Fibroblast of lung (primary cell): ENCODE measurements at regions not wholly inside any gene's neighbourhood (a gene's known extent, or its start where the extent isn't known, plus 50 kb on each side); places are given as distances from the start of the nearest gene placed in this dataset.

Experiments
- DNase-seq, 2 donors: peaks; one replicate each; pipeline versions ENCODE4 v3.0.0 to v3.0.0-alpha.2; 2010; ENCODE audit warnings: low read depth in 2 of 2
- H2AFZ ChIP-seq: 2 replicates; pipeline ENCODE4 v1.5.1; 2012; ENCODE audit warnings: low read length, control low read depth, inconsistent platforms
- H3K27ac ChIP-seq: 2 replicates; pipeline ENCODE4 v1.5.1; 2011; ENCODE audit warnings: low read length, control low read depth; ENCODE audit not compliant: insufficient read depth
- H3K27me3 ChIP-seq: 2 replicates; pipeline ENCODE4 v1.5.1; 2011; ENCODE audit warnings: mild to moderate bottlenecking, low read length; ENCODE audit not compliant: control insufficient read depth, insufficient read depth
- H3K36me3 ChIP-seq: 2 replicates; pipeline ENCODE4 v1.5.1; 2011; ENCODE audit warnings: low read length; ENCODE audit not compliant: control insufficient read depth, insufficient read depth
- H3K4me1 ChIP-seq: 2 replicates; pipeline ENCODE4 v1.5.1; 2011; ENCODE audit warnings: low read length; ENCODE audit not compliant: control insufficient read depth, insufficient read depth; ENCODE audit errors: extremely low read depth
- H3K4me2 ChIP-seq: 2 replicates; pipeline ENCODE4 v1.5.1; 2011; ENCODE audit warnings: low read length, control low read depth; ENCODE audit not compliant: insufficient read depth; ENCODE audit errors: extremely low read depth
- H3K4me3 ChIP-seq, 4 experiments: fragments of 200-600 bp in 1 of 4; sonication (generic) in 1 of 4; replicated peaks in 1 of 4; 2 replicates each; pipeline ENCODE4 v1.5.1; 2011 to 2016; ENCODE audit warnings: low read length in 4 of 4, low read depth in 3 of 4, mild to moderate bottlenecking in 3 of 4, control low read depth in 2 of 4, inconsistent platforms in 1 of 4, mixed read lengths in 1 of 4; ENCODE audit not compliant: insufficient read depth in 1 of 4; ENCODE audit errors: control extremely low read depth in 1 of 4
- H3K79me2 ChIP-seq: 2 replicates; pipeline ENCODE4 v1.5.1; 2012; ENCODE audit warnings: mild to moderate bottlenecking, low read length, inconsistent platforms; ENCODE audit not compliant: control insufficient read depth, insufficient read depth
- H3K9ac ChIP-seq: 2 replicates; pipeline ENCODE4 v1.5.1; 2011; ENCODE audit warnings: mild to moderate bottlenecking, low read length, control low read depth; ENCODE audit not compliant: insufficient read depth
- H3K9me3 ChIP-seq: 2 replicates; pipeline ENCODE4 v1.5.1; 2012; ENCODE audit warnings: low read depth, low read length; ENCODE audit not compliant: control insufficient read depth, insufficient read depth
- H4K20me1 ChIP-seq: 2 replicates; pipeline ENCODE4 v1.5.1; 2011; ENCODE audit warnings: low read length; ENCODE audit not compliant: control insufficient read depth, insufficient read depth; ENCODE audit errors: extremely low read depth
- EZH2 ChIP-seq: IDR thresholded peaks from 2 replicates; pipeline ENCODE4 v1.5.1; 2012; ENCODE audit warnings: low read length, control low read depth, mild to moderate bottlenecking; ENCODE audit errors: missing control alignments
- TF ChIP-seq, protein P1 (sequence below), 2 donors: IDR thresholded peaks in 1 of 2; conservative IDR thresholded peaks in 1 of 2; 1 replicate in 1 of 2; 2 replicates in 1 of 2; pipeline ENCODE4 v1.5.1; 2011 to 2012; ENCODE audit warnings: low read length in 2 of 2, control low read depth in 1 of 2, inconsistent platforms in 1 of 2, low read depth in 1 of 2, mild to moderate bottlenecking in 1 of 2

DNA sequence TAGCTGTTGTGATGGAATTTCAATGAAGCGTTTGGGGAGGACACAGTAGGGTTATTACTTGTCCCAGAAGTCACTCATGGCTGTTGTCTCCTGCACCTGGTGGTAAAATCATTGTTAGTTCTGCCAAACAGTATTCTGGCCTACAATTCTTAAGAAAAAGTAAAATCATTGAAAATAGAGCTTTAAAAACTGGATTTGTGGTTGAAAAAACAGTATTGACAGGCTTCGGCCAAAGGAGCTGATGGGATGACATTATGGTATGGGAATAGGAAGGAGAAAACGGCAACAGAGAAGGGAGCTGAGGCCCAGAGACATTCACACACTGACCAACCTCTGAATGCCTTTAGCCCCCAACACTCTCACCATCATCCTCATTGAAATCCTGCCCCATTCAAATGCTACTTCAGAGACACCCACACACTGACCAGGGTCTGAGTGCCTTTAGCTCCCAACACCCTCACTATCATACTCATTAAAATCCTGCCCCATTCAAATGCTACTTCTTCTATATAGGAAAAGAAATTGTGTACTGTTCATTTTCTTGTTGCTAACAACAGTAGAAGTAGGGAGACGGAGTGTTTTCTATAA is 114.1 kb upstream of the OSR1 start:
- DNase-seq, result no peak
- Histone ChIP-seq H3K4me3 (no peak overlapping the region), H3K36me3 (no peaks in the 10 kb centered on the region), H3K4me2 (no peak overlapping the region), H4K20me1 (no peaks in the 10 kb centered on the region), H3K4me1 (no peaks in the 10 kb centered on the region), H3K9ac (no peak overlapping the region), H3K27ac (no peak overlapping the region), H3K79me2 (no peaks in the 10 kb centered on the region), H2AFZ (no peak overlapping the region), H3K9me3 (no peaks in the 10 kb centered on the region), H3K27me3 (no peaks in the 10 kb centered on the region)
- TF ChIP-seq EZH2, result no peak
- TF ChIP-seq, protein P1, sequence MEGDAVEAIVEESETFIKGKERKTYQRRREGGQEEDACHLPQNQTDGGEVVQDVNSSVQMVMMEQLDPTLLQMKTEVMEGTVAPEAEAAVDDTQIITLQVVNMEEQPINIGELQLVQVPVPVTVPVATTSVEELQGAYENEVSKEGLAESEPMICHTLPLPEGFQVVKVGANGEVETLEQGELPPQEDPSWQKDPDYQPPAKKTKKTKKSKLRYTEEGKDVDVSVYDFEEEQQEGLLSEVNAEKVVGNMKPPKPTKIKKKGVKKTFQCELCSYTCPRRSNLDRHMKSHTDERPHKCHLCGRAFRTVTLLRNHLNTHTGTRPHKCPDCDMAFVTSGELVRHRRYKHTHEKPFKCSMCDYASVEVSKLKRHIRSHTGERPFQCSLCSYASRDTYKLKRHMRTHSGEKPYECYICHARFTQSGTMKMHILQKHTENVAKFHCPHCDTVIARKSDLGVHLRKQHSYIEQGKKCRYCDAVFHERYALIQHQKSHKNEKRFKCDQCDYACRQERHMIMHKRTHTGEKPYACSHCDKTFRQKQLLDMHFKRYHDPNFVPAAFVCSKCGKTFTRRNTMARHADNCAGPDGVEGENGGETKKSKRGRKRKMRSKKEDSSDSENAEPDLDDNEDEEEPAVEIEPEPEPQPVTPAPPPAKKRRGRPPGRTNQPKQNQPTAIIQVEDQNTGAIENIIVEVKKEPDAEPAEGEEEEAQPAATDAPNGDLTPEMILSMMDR (conservative IDR thresholded peaks at IDR 0.05 in 1 of 2, IDR thresholded peaks at IDR 0.05 in 1 of 2; ENCODE audit: low read depth in 1 of 2, low read length in 2 of 2), result no peak

DNA sequence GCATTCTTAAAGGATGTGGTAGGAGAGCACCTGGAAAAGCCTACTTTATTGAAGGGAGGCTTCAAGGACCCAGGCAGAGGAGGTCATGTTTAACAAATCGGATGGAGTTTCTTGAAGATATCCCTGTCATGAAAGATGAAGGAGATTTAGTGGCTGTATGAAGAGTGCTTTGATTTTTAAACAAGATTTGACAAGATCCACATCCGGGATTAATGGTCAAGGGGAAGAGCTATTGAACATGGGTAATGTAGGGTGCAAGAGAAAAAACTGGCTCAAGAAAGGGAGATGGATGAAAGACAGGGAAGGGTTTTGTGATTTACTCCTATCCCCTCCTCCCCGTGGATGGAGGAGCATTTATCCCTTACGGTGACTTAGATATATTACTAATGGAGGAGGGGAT is 113.1 kb upstream of the OSR1 start:
- H4K20me1 ChIP-seq, result no peaks in the 10 kb centered on the region
- H3K4me1 ChIP-seq, result no peaks in the 10 kb centered on the region
- H2AFZ ChIP-seq, result no peak overlapping the region
- no peak overlapping the region for H3K9ac ChIP-seq
- H3K79me2 ChIP-seq, result no peaks in the 10 kb centered on the region
- H3K4me2 ChIP-seq, result no peak overlapping the region
- H3K27ac ChIP-seq, result no peak overlapping the region
- H3K9me3 ChIP-seq, result no peaks in the 10 kb centered on the region
- TF ChIP-seq, protein P1 (conservative IDR thresholded peaks at IDR 0.05 in 1 of 2, IDR thresholded peaks at IDR 0.05 in 1 of 2; ENCODE audit: low read depth in 1 of 2, low read length in 2 of 2), result no peak
- no peak for TF ChIP-seq EZH2
- H3K27me3 ChIP-seq, result no peaks in the 10 kb centered on the region
- no peak for DNase-seq
- no peak overlapping the region for H3K4me3 ChIP-seq
- no peaks in the 10 kb centered on the region for H3K36me3 ChIP-seq

DNA sequence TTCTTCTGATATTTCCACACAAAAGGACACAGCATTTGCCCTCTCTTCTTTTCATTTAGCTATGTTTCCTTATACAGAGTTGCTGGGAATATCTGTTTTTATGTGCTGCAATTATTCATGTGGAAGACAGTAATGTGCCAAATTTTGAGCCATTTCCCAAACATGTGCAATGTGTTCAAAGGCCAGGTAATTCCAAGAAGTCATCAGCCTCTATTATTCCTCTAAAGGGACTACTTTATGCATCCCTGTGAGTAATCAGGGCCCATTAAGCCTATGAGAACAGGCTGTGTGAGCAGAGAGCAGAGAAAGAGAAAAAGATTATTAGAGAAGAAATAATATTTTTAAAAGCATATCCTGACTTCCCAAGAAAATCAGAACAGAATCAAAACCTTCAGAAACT is 107.6 kb upstream of the OSR1 start:
- Histone ChIP-seq H3K9me3 (no peaks in the 10 kb centered on the region), H3K4me1 (no peaks in the 10 kb centered on the region), H3K27me3 (peaks cover 3% of the 10 kb centered on the region), H3K79me2 (no peaks in the 10 kb centered on the region), H2AFZ (no peak overlapping the region), H3K36me3 (no peaks in the 10 kb centered on the region), H4K20me1 (no peaks in the 10 kb centered on the region), H3K4me3 (no peak overlapping the region), H3K27ac (no peak overlapping the region), H3K4me2 (no peak overlapping the region), H3K9ac (no peak overlapping the region)
- no peak for TF ChIP-seq EZH2
- TF ChIP-seq, protein P1 (conservative IDR thresholded peaks at IDR 0.05 in 1 of 2, IDR thresholded peaks at IDR 0.05 in 1 of 2; ENCODE audit: low read depth in 1 of 2, low read length in 2 of 2), result no peak
- no peak for DNase-seq
